RWPE2 (cell line): ENCODE measurements at regions not wholly inside any gene's neighbourhood (a gene's known extent, or its start where the extent isn't known, plus 50 kb on each side); places are given as distances from the start of the nearest gene placed in this dataset.
A peak's percentile ranks its signal among the peaks of the same experiment; 100 is the strongest.

Experiments
- ATAC-seq: fragments of 200-7000 bp; cut with Tn5 transposase; 3 replicates; pipeline ENCODE4 v1.9.1; 2021; ENCODE audit warnings: low read depth
- DNase-seq: peaks from one replicate; pipeline ENCODE4 v3.0.0-alpha.2; 2020; ENCODE audit warnings: low spot score
- H3K27ac ChIP-seq: fragments of 450-650 bp; 2 replicates; pipeline ENCODE4 v1.5.1; 2017; ENCODE audit warnings: mild to moderate bottlenecking; ENCODE audit not compliant: poor library complexity, severe bottlenecking
- H3K27me3 ChIP-seq: fragments of 250-450 bp; sonication (Bioruptor Pico); 2 replicates; pipeline ENCODE4 v1.5.1; 2021; ENCODE audit warnings: mild to moderate bottlenecking, moderate library complexity; ENCODE audit not compliant: insufficient read depth, poor library complexity, severe bottlenecking
- H3K36me3 ChIP-seq: fragments of 250-450 bp; sonication (Bioruptor Pico); 2 replicates; pipeline ENCODE4 v1.5.1; 2020; ENCODE audit warnings: low read depth, mild to moderate bottlenecking, moderate library complexity
- H3K4me1 ChIP-seq: fragments of 250-450 bp; sonication (Bioruptor Pico); 2 replicates; pipeline ENCODE4 v1.5.1; 2021; ENCODE audit warnings: mild to moderate bottlenecking, moderate library complexity; ENCODE audit not compliant: insufficient read depth, poor library complexity, severe bottlenecking
- H3K4me3 ChIP-seq: fragments of 250-450 bp; sonication (Bioruptor Pico); 2 replicates; pipeline ENCODE4 v1.5.1; 2021; ENCODE audit warnings: mild to moderate bottlenecking, moderate library complexity; ENCODE audit not compliant: severe bottlenecking
- H3K9me3 ChIP-seq: fragments of 250-450 bp; sonication (Bioruptor Pico); 2 replicates; pipeline ENCODE4 v1.5.1; 2021; ENCODE audit warnings: mild to moderate bottlenecking, moderate library complexity; ENCODE audit not compliant: severe bottlenecking
- TF ChIP-seq, protein P1 (sequence below): fragments of 450-650 bp; IDR thresholded peaks from one replicate; pipeline ENCODE4 v1.5.1; 2017; ENCODE audit warnings: mild to moderate bottlenecking, moderate library complexity; ENCODE audit not compliant: poor library complexity, severe bottlenecking

DNA sequence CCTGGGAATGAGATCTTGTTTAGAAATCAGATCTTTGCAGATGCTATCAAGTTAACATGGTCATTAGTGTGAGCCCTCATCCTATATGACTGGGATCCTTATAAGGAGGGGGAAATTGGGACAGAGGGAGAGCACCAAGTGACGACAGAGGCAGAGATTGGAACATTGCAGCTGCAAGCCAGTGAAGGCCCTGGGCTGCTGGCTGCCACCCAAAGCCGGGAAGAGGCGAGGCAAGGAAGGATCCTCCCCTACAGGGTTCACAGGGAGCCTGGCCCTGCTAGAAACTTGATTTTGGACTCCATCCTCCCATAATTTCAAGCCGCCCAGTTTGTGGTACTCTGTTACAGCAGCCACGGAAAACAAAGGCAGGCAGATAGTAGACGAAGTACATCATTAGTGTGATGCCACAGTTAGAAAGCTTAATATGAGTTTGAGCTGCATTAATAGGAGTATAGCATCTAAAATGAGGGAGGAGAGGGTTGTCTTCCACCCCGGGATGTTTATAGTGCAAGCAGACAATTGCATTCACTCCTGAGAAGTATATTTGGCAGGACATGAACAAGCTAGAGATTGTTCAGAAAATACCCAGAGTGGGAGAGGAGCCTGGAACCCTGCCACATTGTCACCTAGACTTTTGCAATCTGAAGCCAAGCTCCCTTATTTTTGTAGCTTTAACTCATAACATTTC lies 56.8 kb upstream of the CLMP start:
- Histone ChIP-seq H3K4me3 (no peak overlapping the region), H3K9me3 (no peaks in the 10 kb centered on the region), H3K27ac (no peak overlapping the region), H3K27me3 (no peaks in the 10 kb centered on the region), H3K36me3 (no peaks in the 10 kb centered on the region), H3K4me1 (peaks cover 11% of the 10 kb centered on the region)
- peak; percentile 15; the same call in 1 of the 3 replicates for ATAC-seq
- TF ChIP-seq, protein P1, sequence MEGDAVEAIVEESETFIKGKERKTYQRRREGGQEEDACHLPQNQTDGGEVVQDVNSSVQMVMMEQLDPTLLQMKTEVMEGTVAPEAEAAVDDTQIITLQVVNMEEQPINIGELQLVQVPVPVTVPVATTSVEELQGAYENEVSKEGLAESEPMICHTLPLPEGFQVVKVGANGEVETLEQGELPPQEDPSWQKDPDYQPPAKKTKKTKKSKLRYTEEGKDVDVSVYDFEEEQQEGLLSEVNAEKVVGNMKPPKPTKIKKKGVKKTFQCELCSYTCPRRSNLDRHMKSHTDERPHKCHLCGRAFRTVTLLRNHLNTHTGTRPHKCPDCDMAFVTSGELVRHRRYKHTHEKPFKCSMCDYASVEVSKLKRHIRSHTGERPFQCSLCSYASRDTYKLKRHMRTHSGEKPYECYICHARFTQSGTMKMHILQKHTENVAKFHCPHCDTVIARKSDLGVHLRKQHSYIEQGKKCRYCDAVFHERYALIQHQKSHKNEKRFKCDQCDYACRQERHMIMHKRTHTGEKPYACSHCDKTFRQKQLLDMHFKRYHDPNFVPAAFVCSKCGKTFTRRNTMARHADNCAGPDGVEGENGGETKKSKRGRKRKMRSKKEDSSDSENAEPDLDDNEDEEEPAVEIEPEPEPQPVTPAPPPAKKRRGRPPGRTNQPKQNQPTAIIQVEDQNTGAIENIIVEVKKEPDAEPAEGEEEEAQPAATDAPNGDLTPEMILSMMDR = no peak
- no peak for DNase-seq

GRCh38 chr11:123250892-123251656 lies 56.0 kb upstream of the CLMP start:
- DNase-seq (no peak), ATAC-seq (no peak)
- TF ChIP-seq, protein P1 = no peak
- H3K27me3 ChIP-seq = no peaks in the 10 kb centered on the region
- no peak overlapping the region for H3K4me3 ChIP-seq
- no peaks in the 10 kb centered on the region for H3K36me3 ChIP-seq
- H3K4me1 ChIP-seq = peaks cover 11% of the 10 kb centered on the region
- no peak overlapping the region for H3K27ac ChIP-seq
- H3K9me3 ChIP-seq = no peaks in the 10 kb centered on the region

GRCh38 chr11:123249354-123249753 lies 54.3 kb upstream of the CLMP start:
- Histone ChIP-seq H3K9me3 (no peaks in the 10 kb centered on the region), H3K4me1 (peaks cover 11% of the 10 kb centered on the region), H3K36me3 (no peaks in the 10 kb centered on the region), H3K27me3 (no peaks in the 10 kb centered on the region), H3K27ac (no peak overlapping the region), H3K4me3 (no peak overlapping the region)
- ATAC-seq (peak; percentile 56; the same call in 2 of the 3 replicates), DNase-seq (no peak)
- TF ChIP-seq, protein P1 = no peak

- ATAC-seq = no peak
- peaks cover 11% of the 10 kb centered on the region for H3K4me1 ChIP-seq
- TF ChIP-seq, protein P1 = no peak
- H3K9me3 ChIP-seq = no peaks in the 10 kb centered on the region
- no peaks in the 10 kb centered on the region for H3K36me3 ChIP-seq
- no peak overlapping the region for H3K4me3 ChIP-seq
- DNase-seq = no peak
- no peaks in the 10 kb centered on the region for H3K27me3 ChIP-seq
- no peak overlapping the region for H3K27ac ChIP-seq
Observed at GRCh38 chr11:123247813-123248379, 52.8 kb upstream of the CLMP start.
